ENCODE measurements at regions not wholly inside any gene's neighbourhood (a gene's known extent, or its start where the extent isn't known, plus 50 kb on each side); places are given as distances from the start of the nearest gene placed in this dataset.

- no peak for TF ChIP-seq SMC3 (IDR thresholded peaks at IDR 0.05; ENCODE audit: low read depth, low read length)
- TF ChIP-seq USF2 (IDR thresholded peaks at IDR 0.05; ENCODE audit: low read depth, low read length): no peak
- TF ChIP-seq CTCF (conservative IDR thresholded peaks at IDR 0.05; ENCODE audit: low read depth, low read length): no peak
- TF ChIP-seq MAZ (IDR thresholded peaks at IDR 0.05; ENCODE audit: borderline replicate concordance, low read depth, low read length): no peak
- TF ChIP-seq RAD21 (IDR thresholded peaks at IDR 0.05; ENCODE audit: low read length): no peak
- TF ChIP-seq MXI1 (IDR thresholded peaks at IDR 0.05; ENCODE audit: borderline replicate concordance, low read depth, low read length): no peak
- TF ChIP-seq ELK1 (IDR thresholded peaks at IDR 0.05; ENCODE audit: borderline replicate concordance, low read depth, low read length): no peak
- TF ChIP-seq POLR2A (IDR thresholded peaks at IDR 0.05; ENCODE audit: low read depth, low read length): no peak
- no peak for TF ChIP-seq RFX5 (IDR thresholded peaks at IDR 0.05; ENCODE audit: low read depth, low read length)
- no peak for TF ChIP-seq MAFK (IDR thresholded peaks at IDR 0.05; ENCODE audit: low read depth, low read length)
- TF ChIP-seq CEBPB (IDR thresholded peaks at IDR 0.05; ENCODE audit: low read depth, low read length): no peak
Measured at GRCh38 chr5:162567644-162568043, 500.1 kb downstream of the GABRG2 start.

All from IMR-90 (cell line).